Endothelial cell of umbilical vein (primary cell): ENCODE measurements at regions not wholly inside any gene's neighbourhood (a gene's known extent, or its start where the extent isn't known, plus 50 kb on each side); places are given as distances from the start of the nearest gene placed in this dataset.

Experiments used
- CTCF ChIP-seq, 2 donors: IDR thresholded peaks; 1 replicate in 1 of 2; 2 replicates in 1 of 2; pipeline ENCODE4 v1.5.1; 2011; ENCODE audit warnings: low read length in 2 of 2, mild to moderate bottlenecking in 2 of 2, moderate library complexity in 2 of 2, control low read depth in 1 of 2, inconsistent platforms in 1 of 2, low read depth in 1 of 2; ENCODE audit not compliant: insufficient read depth in 1 of 2; ENCODE audit errors: extremely low read depth in 1 of 2
- EZH2 ChIP-seq: IDR thresholded peaks from 2 replicates; pipeline ENCODE4 v1.6.1; 2012; ENCODE audit warnings: borderline replicate concordance, low read depth, mild to moderate bottlenecking, moderate library complexity, low read length, inconsistent platforms; ENCODE audit not compliant: severe bottlenecking
- FOS ChIP-seq: IDR thresholded peaks from 2 replicates; pipeline ENCODE4 v1.6.1; 2011; ENCODE audit warnings: mild to moderate bottlenecking, low read length, moderate library complexity, borderline replicate concordance; ENCODE audit not compliant: insufficient read depth
- JUN ChIP-seq: IDR thresholded peaks from 2 replicates; pipeline ENCODE4 v1.6.1; 2011; ENCODE audit warnings: borderline replicate concordance, low read depth; ENCODE audit not compliant: insufficient read length, insufficient read depth
- MYC ChIP-seq: IDR thresholded peaks from one replicate; pipeline ENCODE4 v1.6.1; 2011; ENCODE audit warnings: mild to moderate bottlenecking, low read depth, low read length
- POLR2A ChIP-seq: IDR thresholded peaks from 2 replicates; pipeline ENCODE4 v1.6.1; 2012; ENCODE audit warnings: low read depth, mild to moderate bottlenecking, control low read depth, low read length
- POLR2AphosphoS5 ChIP-seq: IDR thresholded peaks from 2 replicates; pipeline ENCODE4 v1.6.1; 2012; ENCODE audit warnings: low read depth, mild to moderate bottlenecking, control low read depth, low read length, moderate library complexity; ENCODE audit not compliant: insufficient read depth

DNA sequence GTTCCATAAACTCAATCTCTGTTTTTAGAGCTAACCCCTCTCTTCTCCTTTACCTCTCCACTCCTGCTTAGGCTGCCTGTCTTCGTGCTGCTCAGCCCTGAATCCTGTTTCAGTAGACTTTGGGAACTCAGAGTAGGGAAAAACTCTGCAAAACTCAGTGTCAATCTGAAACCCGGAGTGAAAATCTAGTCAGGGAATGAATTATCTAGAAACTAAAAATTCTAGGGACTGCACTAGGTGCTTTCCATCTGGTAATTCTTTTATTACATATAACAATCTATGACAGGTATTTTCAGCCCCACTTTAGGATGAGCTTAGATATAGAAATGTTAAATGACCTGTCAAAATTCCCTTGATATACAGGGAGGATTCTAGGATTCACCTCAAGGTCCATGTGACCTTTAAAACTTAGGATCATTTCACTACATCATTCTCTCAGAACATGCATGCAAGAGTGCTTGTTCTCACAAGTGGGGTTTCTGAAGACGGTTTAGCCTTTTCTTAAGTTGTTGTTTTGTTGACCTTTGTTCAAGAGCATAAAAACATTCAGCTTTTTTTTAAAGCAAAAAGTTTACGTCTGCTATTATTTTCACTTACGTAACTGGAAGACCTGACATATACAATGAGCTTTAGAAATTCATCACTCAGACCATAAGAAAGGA, 108.2 kb upstream of the MBNL1 start:
- TF ChIP-seq JUN (no peak), CTCF (IDR thresholded peaks at IDR 0.05; ENCODE audit: extremely low read depth in 1 of 2, insufficient read depth in 1 of 2, low read depth in 1 of 2, low read length in 2 of 2) (no peak), EZH2 (no peak), POLR2AphosphoS5 (no peak), POLR2A (no peak), MYC (no peak), FOS (no peak)
